Muscle layer of colon (tissue), 2 donors: ENCODE measurements at regions not wholly inside any gene's neighbourhood (a gene's known extent, or its start where the extent isn't known, plus 50 kb on each side); places are given as distances from the start of the nearest gene placed in this dataset.

ENCODE experiments used
- H3K27ac ChIP-seq: one replicate; pipeline ENCODE4 v1.7.0; 2013; ENCODE audit warnings: low read depth, mild to moderate bottlenecking, low read length, moderate library complexity
- H3K27me3 ChIP-seq, 2 donors: one replicate each; pipeline ENCODE4 v1.7.0; 2013; ENCODE audit warnings: low read length in 2 of 2, mild to moderate bottlenecking in 2 of 2; ENCODE audit not compliant: insufficient read depth in 2 of 2, control insufficient read depth in 1 of 2
- H3K36me3 ChIP-seq: one replicate; pipeline ENCODE4 v1.7.0; 2013; ENCODE audit warnings: mild to moderate bottlenecking, low read length; ENCODE audit not compliant: insufficient read depth
- H3K4me1 ChIP-seq: one replicate; pipeline ENCODE4 v1.7.0; 2013; ENCODE audit warnings: mild to moderate bottlenecking, low read length; ENCODE audit not compliant: insufficient read depth
- H3K4me3 ChIP-seq, 2 donors: one replicate each; pipeline ENCODE4 v1.7.0; 2013; ENCODE audit warnings: low read length in 2 of 2, low read depth in 1 of 2, mild to moderate bottlenecking in 1 of 2, moderate library complexity in 1 of 2
- H3K9ac ChIP-seq: one replicate; pipeline ENCODE4 v1.7.0; 2013; ENCODE audit warnings: low read length
- H3K9me3 ChIP-seq: one replicate; pipeline ENCODE4 v1.7.0; 2013; ENCODE audit warnings: mild to moderate bottlenecking, low read length
- donor health status: abdominal sarcoma.
- donor health status: Adenocarcinoma of cecum.

DNA sequence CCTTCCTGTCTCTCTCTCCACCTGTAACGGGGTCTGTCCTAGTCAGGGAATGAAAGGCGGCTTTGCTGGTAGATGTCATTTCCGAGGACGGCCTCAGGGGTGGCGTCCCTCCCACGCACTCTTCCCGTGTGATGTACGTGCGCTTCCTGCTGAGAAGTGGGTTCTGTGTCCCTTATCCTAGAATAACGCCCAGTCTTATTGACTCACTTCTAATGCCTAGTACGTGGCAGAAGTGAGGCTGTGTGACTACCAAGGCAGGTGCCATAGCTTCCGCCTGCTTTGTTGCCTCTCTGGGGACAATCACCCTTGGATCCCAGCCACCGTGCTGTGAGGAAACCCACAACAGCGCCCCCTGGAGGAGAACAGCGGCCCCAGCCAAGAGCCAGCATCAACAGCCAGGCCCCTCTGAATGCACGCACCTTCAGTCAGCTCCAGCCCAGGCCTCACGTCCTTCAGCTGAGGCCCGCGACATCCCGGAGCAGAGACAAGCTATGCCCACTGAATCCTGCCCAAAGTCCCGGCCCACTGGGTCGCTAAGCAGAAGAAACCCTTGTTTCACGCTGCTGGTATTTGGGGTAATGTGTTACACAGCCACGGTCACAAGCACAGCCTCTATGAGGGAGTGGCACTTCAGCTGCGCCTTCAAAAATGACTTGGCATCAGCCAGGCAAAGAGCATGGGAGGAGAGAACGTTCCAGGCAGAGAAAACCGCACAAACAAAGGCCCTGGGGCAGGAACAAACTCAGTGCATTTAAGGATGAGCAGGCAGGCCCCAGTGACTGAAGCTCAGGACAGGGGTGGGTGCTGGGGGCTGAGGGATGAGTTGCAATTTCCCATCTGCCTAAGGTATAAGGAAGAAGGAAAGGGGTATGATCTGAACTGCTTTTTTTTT lies 224.2 kb downstream of the NFATC2 start:
- Histone ChIP-seq H3K4me3 (no peak overlapping the region), H3K27ac (no peak overlapping the region), H3K9me3 (no peaks in the 10 kb centered on the region), H3K27me3 (no peaks in the 10 kb centered on the region), H3K4me1 (no peaks in the 10 kb centered on the region), H3K36me3 (no peaks in the 10 kb centered on the region), H3K9ac (no peak overlapping the region)

GRCh38 chr20:51315390-51315789 lies 227.1 kb downstream of the NFATC2 start:
- no peak overlapping the region for H3K4me3 ChIP-seq
- no peaks in the 10 kb centered on the region for H3K4me1 ChIP-seq
- H3K27me3 ChIP-seq: no peaks in the 10 kb centered on the region
- H3K9ac ChIP-seq: no peak overlapping the region
- no peak overlapping the region for H3K27ac ChIP-seq
- H3K9me3 ChIP-seq: no peaks in the 10 kb centered on the region
- no peaks in the 10 kb centered on the region for H3K36me3 ChIP-seq

DNA sequence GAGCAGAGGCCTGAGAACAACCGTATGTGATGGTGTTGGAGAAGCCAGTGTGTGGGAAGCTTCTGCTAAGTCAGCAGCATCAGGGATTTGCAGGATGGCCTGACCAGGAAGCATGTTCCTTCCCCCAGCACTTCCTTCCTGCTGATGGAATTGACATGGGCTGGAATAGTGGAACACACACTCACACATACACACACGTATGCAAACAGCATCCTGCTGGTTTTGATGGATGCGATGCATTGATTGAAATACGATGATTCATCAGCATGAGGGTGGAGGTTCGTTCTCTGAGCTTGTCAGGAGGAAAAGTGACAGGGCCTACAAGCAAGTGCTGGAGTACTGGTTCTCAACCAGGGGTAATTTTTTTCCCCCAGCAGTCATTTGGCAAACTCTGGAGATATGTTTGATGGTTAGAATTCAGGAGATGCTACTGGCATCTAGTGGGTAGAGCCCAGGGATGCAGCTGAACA lies 229.1 kb downstream of the NFATC2 start:
- Histone ChIP-seq H3K27me3 (no peaks in the 10 kb centered on the region), H3K4me3 (no peak overlapping the region), H3K4me1 (no peaks in the 10 kb centered on the region), H3K36me3 (no peaks in the 10 kb centered on the region), H3K9me3 (no peaks in the 10 kb centered on the region), H3K9ac (no peak overlapping the region), H3K27ac (no peak overlapping the region)

DNA sequence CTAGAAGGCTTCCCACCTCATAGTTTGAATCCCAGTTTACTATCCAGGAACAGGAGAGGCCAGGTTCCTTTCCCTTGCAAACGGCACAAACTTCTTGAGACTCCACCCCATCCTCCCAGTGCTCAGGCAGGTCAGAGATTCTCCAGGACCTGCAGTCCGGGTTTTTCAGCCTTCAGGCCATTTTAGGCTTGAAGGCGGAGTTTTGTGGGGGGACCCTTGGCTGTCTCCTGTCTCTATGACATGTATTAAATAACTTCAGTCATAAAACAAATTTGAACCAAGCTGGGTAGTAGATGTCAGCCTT lies 230.1 kb downstream of the NFATC2 start:
- H3K4me1 ChIP-seq: no peaks in the 10 kb centered on the region
- no peak overlapping the region for H3K4me3 ChIP-seq
- H3K9me3 ChIP-seq: no peaks in the 10 kb centered on the region
- H3K27ac ChIP-seq: no peak overlapping the region
- H3K36me3 ChIP-seq: no peaks in the 10 kb centered on the region
- H3K27me3 ChIP-seq: no peaks in the 10 kb centered on the region
- H3K9ac ChIP-seq: no peak overlapping the region

DNA sequence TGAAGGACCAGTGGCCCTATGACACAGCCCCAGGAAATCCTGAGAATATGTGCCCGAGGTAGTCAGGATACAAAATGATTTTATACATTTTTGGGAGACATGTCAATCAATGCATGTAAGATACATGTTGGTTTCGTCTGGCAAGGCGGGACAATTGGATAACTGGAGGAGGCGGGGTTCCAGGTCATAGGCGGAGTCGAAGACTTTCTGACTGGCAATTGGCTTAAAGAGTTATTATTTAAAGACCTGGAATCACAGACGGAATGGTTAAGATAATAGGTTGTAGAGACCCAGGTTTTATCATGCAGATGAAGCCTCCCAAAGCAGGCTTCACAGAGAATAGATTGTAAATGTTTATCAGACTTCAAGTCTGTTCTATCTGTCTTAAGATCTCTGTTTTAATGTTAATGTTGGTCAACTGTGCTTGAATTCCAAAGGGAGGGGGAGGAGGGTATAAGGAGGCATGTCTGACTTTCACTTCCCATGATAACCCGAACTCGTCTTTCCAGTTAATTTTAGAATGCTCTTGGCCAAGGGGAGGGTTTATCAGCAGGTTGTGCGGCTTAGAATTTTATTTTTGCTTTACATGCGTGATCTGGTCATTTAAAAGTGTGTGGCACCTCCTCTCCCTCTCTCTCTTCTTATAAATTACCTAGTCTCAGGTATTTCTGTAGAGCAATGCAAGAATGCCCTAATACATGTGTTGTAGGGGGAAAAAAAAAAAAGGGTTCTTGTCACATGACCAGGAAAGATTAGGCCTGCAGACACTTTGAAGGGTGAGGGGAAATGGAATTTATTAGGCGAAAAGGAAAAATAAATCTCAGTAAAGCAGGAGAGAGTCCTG lies 230.7 kb downstream of the NFATC2 start:
- Histone ChIP-seq H3K4me3 (no peak overlapping the region), H3K27ac (no peak overlapping the region), H3K9ac (no peak overlapping the region), H3K27me3 (peaks cover 0 to 1% of the 10 kb centered on the region in 2 donors), H3K9me3 (no peaks in the 10 kb centered on the region), H3K4me1 (no peaks in the 10 kb centered on the region), H3K36me3 (no peaks in the 10 kb centered on the region)

DNA sequence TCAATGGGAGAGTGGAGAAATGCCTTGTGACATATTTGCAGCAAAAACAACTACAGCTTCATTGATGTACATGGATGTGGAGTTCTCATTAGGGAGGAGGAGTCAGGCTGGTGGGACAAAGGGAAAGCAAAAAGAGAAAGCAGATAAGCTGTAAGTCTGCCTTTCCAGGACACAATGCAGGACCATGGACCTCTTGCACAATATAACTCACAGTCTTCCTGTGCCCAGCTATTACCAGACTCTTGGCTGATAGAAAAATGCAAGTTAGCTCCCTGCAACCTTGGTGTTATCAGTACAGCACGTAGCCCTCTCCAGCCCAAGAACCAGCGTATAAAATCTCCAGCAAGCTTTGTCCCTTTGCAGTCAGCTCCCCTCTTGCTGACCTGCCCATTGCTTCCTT lies 232.3 kb downstream of the NFATC2 start:
- Histone ChIP-seq H3K36me3 (no peaks in the 10 kb centered on the region), H3K9ac (no peak overlapping the region), H3K4me3 (no peak overlapping the region), H3K27ac (no peak overlapping the region), H3K4me1 (no peaks in the 10 kb centered on the region), H3K27me3 (peaks cover 0 to 9% of the 10 kb centered on the region in 2 donors), H3K9me3 (no peaks in the 10 kb centered on the region)

DNA sequence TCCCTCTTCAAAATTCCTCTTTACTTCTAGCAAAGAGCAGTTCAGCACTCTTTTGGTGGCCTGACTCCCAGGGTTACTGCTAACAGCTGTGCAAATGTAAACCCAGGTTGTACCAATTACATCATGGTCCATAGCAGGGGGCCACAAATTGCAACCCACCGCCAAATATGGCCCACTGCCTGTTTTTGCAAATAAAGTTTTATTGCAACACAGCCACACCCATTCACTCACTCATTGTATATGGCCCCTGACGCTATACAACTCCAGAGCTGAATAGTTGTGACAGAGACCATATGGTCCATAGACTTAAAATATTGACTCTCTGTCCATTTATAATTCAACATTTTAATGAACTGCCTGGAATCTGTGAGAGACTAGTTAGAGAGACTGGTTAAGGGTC lies 233.4 kb downstream of the NFATC2 start:
- H3K36me3 ChIP-seq: no peaks in the 10 kb centered on the region
- no peaks in the 10 kb centered on the region for H3K9me3 ChIP-seq
- H3K27me3 ChIP-seq: peaks cover 0 to 9% of the 10 kb centered on the region in 2 donors
- no peak overlapping the region for H3K27ac ChIP-seq
- H3K4me1 ChIP-seq: no peaks in the 10 kb centered on the region
- H3K9ac ChIP-seq: no peak overlapping the region
- H3K4me3 ChIP-seq: no peak overlapping the region

DNA sequence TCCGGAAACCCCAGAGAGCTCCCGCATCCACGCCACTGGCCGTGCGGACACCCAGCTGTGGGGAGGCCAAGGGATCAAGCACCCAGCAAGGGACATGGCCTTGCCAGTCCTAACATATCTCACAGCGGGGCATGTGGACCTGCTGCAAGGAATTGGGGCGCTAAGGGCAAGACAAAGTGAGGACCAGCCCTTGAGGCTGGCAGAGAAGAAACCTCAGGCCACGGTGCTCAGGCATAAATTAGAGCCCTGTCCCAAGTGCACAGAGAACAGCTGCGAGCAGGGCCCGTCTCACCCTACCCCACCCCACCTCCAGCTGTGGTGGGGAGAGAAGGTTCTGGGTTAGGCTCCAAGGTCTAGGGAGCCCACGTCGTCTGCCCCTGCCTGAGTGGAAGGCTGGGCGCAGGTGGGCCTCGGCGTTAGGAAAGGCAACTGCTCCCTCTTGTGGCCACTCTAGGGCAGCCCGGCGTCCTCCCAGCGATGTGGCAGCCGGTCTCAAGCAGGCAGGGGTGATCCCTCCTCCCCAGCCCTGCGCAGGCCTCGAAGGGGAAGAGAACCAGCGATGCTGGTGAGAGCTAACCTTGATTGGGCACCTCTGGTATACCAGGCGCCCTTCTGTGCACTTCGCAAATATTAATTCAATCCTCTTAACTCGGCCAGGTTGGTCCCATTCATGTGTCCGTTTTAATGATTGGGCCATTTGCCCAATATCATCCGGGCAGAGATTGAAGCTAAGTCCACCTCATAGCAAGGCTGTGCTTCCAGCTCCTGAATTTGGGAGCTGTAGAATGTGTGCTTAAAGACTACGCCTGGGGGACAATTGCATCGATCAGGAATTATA lies 235.8 kb downstream of the NFATC2 start:
- Histone ChIP-seq H3K4me1 (no peaks in the 10 kb centered on the region), H3K9ac (no peak overlapping the region), H3K9me3 (no peaks in the 10 kb centered on the region), H3K4me3 (no peak overlapping the region), H3K27ac (no peak overlapping the region), H3K36me3 (no peaks in the 10 kb centered on the region), H3K27me3 (peaks cover 0 to 18% of the 10 kb centered on the region in 2 donors)

GRCh38 chr20:51306081-51306480 lies 236.4 kb downstream of the NFATC2 start:
- Histone ChIP-seq H3K27me3 (peaks cover 0 to 18% of the 10 kb centered on the region in 2 donors), H3K4me3 (no peak overlapping the region), H3K9me3 (no peaks in the 10 kb centered on the region), H3K4me1 (no peaks in the 10 kb centered on the region), H3K27ac (no peak overlapping the region), H3K9ac (no peak overlapping the region), H3K36me3 (no peaks in the 10 kb centered on the region)

- H3K27me3 ChIP-seq: peaks cover 0 to 18% of the 10 kb centered on the region in 2 donors
- H3K9me3 ChIP-seq: no peaks in the 10 kb centered on the region
- no peaks in the 10 kb centered on the region for H3K36me3 ChIP-seq
- H3K9ac ChIP-seq: no peak overlapping the region
- H3K27ac ChIP-seq: no peak overlapping the region
- no peaks in the 10 kb centered on the region for H3K4me1 ChIP-seq
- H3K4me3 ChIP-seq: no peak overlapping the region
Observed at GRCh38 chr20:51305316-51306052, 237.0 kb downstream of the NFATC2 start.
